NCI-H1436 (cell line): ENCODE measurements at regions not wholly inside any gene's neighbourhood (a gene's known extent, or its start where the extent isn't known, plus 50 kb on each side); places are given as distances from the start of the nearest gene placed in this dataset.

Experiments
- DNase-seq: peaks from one replicate; lab custom pipeline; 2025; lab: John Stamatoyannopoulos, UW

DNA sequence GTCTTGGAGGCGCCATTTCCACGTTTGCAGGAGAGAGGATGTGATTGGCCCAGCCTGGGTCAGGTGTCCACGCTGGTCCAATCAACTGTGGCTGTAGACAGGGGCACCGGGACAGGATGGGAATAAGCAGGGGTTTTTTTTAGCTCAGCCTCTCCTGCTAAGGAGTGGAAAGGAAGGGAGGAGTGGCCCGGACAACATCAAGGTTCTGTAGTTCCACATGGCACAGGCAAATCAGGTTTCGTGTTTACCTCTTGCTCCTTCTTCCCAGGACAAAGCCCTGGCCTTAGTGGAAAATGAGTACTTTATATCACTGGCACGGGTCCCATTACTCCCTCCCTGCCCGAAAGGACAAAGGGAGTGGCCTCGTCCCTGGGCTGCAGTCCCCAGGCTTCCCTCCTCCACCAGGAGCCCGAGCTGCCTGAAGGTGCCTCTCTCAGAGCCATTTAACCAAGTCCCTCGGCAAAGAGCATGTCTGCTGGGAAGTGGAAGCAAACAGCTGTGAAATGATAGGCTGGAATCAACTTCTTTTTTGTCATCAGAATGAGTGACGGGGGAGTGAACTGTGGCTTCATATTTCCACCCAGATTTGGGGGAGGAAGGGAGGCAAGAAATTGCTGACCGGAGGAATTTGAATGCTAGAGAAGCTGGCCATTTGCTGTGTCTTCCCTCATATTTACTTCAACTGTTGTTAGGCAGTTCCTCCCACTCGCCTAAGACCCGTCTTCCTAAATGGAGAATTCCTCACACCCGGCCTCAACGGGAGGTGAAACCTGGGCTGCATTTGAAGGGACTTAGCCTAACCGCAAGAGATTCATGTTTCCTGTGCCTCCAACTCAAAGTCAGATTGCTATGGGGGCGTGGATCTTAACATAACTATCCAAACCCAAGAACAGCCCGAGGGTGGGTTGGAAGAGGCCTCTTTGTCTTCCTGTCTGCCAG is 84.9 kb upstream of the SLC44A3 start:
- DNase-seq: no peak

DNA sequence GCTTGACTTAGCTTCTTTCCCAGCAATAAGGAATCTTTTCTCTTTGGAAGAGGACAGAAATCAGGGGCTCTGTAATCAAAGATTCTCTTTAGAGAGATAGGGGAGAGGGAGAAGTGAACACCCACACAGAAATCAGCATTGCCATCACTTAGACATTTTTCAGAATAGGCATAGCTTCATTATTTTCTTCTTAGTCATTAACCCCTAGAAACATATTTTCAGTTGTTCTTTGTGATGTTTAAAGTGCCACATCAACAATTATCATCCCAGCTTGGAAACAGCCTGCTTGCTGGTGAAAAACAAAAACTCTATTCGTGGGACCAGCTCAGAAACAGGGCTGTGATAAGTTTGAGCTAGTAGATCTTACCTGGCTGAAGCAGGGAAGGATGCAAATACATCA is 88.3 kb upstream of the SLC44A3 start:
- no peak for DNase-seq

DNA sequence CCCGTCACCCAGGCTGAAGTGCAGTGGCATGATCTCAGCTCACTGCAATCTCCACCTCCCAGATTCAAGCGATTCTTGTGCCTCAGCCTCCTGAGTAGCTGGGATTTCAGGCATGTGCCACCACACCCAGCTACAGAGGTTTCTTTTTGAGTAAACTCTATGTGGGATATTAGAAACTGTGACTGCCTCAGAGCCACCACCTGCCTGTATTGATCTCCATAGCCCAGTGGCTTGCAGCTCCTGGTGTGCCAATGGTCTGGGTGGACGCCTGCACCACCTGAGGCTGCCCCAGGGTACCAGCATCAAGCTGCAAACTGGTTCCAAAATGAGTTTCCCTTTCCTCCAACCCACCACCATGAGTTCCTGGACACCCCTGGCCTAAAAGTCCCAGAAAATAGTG is 89.7 kb upstream of the SLC44A3 start:
- DNase-seq: no peak

DNA sequence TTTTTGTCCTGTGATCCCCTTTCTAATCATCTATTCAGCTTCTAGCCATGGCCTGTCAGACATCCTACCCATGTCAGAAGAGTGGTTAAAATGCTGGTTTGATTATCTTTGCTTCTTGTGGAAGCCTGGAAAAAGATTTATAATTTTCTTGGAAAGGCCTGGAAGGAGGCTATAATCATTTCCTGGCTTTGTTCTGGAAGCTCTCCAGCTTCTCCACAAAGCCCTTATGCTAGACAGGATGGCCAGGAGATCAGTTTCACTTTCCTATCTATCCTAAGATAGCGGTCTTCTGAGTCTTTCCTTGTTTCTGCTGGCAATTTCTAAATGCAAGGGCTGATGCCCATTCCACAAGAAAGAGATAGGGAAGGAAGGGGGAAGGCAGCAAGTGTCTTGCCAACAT is 90.9 kb upstream of the SLC44A3 start:
- DNase-seq: no peak

DNA sequence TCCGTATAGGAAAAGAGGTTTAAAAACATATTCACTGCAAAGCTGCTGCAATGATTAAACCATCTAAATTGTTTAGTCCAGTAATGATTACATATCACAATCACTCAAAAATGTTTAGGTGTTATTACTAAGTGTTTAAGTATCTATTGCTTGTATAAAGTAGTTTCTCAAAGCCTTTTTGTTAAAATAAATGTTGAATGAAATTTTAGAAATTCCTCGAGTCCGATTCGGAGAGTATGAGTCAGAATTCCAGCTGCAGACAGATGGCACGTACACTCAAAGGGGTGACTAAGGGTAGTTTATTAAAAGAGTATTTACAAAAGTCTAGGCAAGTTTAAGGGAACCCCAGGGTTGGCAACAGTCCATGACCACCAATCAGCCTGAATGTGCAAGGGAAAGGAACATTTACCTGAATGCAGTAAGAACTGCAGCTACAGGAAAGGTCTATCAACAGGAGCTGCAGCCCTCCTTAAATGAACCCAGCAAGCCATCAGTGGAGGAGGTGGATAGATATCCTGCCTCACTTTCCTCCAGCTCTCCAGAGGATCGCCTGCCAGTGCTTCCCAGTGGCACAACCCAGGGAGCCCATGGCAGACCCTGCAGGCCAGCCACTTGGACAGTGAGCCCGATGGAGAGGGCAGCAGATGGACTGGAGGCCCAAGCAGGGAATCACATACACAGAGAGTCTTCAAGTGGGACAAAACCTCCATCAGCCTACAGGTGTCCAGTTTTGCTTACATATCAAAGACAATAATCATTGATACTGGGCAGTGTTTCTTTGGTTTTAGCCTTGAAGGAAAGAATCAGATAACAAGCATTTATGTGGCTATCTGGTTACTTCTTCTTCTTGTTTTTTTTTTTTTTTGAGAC is 92.1 kb upstream of the SLC44A3 start:
- DNase-seq: no peak

DNA sequence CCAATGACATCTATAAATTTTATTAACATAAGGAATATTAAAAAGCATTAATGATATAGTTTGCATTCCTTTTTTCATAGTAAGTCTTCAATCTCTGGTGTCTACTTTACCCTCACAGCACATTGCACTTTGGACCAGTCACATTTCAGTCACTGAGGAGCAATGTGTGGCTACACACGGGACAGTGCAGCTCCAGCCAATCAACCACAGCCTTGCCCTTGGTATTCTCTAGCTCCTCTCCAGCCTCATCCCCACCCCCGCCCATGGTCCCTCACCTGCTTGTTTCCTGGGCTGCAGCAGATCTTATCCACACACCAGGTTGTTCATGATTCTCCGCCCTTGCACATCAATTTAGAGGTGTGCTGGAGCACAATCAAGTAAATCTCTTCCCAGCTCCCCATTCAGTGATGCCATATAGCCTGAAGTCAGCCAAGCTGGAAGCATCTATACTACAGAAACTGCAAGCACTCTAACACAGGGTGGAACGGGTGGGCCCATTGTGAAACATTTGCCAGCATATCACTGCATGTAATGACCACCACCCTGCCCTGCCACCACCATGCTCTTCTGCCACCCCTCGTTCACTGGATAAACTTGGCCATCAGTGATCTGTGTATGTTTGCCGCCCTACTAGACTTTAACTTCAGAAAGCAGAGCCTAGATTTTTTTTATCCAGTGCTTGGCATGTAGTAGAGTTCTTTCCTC is 93.0 kb upstream of the SLC44A3 start:
- no peak for DNase-seq

DNA sequence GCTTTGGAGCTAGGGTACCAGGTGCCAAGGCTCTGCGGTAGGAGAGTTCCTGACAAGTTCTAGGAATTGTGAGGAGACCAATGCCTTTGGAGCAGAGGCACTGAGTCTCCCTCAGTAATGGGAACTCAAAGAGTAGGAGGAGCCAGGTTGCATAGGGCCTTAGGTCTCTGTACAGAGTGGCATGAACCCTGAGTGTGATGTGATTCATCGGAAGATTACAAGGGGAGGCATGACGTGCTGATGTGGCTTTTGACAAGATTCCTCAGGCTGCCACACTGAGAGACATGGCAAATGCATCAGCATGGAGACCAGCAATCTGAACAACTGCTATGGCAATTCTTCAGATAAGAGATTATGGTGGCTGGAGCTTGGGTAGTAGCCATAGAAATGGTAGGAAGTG is 94.6 kb upstream of the SLC44A3 start:
- no peak for DNase-seq

DNA sequence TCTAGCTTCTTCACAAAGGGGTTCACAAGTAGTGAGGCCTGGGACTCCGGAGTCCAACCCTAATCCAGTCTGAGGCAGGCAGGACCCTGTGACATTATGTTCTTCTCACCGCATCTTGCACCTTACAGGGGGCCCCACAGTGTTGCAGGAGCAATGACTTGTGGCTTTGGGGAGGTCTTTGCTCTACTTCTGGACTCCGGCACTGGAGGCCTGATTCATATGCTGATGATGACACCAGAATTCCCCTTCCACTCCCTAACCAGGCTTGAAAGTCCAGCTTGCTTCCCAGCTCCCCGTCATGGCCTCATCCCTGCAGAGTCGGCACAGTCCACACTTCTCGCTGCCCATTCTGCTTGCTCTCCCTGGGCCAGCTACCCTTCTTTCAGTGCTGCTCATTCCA is 96.3 kb upstream of the SLC44A3 start:
- no peak for DNase-seq

DNA sequence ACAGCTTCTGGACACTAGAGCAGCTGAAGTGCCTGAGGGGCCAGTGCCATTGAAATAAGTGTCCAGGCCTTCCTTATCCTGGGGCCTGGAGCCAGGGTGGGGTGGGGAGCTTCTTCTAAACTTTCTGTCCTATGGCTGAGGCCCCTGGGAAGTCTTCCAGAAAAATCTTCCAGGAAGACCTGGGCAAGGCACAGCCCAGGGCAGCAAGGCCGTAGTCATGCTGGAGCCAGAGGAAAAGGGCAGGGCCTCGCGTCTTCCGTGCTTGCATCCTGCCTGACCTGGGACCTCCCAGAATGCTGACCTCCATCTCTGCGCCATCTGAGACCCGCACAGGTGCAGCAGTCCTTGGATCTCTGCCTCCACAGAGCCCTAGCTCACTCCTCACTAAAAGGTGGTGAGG is 96.7 kb upstream of the SLC44A3 start:
- DNase-seq: no peak

DNA sequence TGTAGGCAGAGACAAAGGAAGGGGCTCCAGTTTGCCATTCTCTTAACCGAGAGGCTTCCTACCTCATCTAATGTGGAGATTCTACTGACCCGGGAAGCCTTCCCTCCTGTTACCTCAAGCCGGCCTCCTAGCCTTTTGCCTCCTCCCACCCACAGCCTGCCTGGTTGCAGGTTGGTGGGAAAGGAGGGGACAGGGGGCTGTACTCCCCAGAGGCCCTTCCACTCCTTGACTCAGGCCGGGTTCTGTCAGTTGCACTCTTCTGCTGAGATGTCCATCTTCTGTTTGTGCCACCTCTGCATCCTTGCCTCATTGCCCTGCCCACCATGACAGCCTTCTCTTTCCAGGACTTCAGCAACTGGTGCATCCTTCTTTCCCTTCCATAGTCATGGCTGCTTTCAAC is 98.0 kb upstream of the SLC44A3 start:
- no peak for DNase-seq

DNA sequence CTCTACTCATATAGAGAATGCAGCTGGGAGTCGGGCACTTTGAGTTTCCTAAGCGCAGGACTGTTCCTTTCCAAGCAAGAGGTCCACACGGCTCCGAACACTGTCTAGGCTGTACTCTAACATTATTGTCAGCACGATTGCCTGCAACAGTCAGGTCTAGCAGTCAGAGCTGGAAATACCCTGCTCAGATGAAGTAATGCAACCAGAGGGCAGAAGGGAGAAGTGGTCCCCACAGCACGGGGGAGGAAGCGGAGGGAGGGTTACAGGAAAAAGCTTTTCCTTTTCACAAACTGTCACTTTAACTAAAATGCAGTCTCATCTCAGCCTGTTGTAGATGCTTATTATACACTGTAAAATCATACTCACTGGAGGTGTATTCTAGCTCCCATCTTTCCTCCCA is 98.9 kb upstream of the SLC44A3 start:
- DNase-seq: no peak

DNA sequence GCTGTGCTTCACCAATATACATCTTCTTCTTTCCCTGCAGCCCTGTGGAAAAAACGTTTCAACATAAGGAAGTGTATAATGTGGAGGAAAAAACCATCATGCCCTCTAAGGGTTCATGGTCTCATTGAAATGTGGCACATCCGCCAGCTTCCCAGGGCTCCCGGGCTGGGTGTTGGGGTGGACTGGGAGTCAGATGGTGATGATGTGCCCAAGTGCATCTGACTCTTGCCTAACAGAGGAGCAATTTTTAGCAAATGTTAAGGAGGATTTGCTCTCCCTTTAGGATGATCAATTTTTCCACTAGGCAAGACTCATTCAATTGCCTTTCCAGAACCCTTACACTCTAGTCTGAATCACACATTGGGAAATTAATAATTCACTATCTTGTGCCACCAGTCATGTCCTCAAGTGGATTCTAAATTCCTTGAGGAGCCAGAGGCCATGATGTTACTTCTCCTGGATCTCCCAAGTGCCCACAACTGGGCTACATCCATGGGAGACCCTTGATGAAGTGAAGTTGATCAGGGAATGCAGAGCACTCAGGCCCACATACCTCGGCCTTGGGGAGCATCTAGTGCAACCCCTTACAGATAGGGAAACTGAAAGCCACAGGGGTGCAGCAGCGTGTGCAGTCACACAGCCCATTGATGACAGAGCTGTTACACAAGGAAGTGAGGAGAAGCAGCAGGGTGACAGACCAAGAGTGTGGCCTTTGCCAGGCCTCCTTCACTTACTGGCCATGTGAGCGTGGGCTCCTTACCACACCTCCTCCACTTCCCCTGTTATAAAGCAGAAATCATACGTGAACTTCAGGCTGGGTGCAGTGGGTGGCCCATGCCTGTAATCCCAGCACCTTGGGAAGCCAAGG is 100.0 kb upstream of the SLC44A3 start:
- DNase-seq: no peak

DNA sequence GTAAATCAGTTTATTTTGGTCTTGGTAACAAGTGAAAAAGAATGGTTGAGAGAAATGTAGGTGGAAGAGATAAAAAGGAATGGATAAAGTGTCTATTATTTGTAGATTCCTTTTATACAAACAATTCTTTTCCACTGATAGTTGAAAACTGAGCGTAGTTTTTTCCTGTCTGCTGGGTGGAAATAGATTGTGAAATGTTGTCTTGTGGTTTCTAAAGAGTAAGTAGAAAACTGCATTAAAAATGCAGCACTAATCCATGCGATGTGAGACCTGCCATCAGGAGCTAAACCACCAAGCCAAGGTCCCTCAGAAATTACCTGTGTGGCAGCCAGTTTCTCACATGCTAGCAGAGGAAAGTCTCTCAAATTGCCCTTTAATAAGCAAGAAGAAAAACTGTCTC is 103.2 kb upstream of the SLC44A3 start:
- no peak for DNase-seq

DNA sequence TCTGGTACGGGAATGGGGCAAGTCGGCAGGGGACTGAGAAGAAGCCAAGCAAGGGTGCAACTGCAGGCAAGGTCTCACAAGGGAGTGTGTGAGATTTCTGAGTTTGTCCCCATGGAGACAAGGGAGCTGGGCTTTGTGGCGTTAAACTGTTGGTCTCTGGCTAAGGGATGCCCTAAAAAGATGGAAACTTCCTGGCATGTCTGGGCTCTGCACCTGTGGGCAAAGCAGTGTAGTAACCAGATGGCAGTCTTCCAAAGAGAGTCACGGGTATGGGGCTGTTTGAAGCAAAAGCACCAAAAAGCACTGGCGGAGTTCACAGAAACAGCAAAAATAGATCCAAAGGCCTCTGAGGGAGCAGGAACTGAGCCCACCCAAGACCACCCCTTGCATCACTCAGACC is 104.8 kb upstream of the SLC44A3 start:
- DNase-seq: no peak

DNA sequence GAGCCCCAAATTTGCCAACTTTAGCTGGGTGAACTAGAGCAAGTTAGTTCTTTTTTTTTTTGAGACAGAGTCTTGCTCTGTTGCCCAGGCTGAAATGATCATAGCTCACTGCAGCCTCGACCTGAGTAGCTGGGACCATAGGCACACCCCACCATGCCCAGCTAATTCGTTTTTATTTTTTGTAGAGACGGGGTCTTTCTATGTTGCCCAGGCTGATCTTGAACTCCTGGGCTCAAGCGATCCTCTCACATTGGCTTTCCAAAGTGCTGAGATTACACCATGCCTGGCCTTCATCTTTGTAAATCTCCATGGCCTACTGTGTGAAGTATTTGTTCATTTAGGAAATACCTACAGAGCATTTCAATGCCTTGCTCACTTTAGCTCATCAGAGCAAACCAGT is 105.6 kb upstream of the SLC44A3 start:
- DNase-seq: no peak

DNA sequence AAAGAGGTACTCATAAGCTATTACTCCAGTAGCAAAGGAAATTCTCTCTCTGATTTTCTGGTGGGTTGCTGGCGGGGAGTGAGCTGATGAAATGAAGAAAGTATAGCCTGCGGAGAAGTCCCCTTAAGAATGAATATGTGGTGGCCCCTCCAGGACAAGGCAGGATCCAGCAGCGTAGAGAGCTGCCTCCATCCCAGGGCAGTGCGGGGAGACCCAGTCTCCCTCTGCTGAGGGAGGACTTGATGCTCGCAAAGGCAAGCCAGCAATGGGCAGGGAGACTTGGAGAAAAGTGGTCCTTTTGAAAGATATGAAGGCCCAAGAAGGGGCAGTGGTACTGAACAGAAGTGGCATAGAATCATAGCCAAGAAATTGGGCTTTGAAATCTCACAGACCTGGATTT is 106.0 kb upstream of the SLC44A3 start:
- DNase-seq: no peak

DNA sequence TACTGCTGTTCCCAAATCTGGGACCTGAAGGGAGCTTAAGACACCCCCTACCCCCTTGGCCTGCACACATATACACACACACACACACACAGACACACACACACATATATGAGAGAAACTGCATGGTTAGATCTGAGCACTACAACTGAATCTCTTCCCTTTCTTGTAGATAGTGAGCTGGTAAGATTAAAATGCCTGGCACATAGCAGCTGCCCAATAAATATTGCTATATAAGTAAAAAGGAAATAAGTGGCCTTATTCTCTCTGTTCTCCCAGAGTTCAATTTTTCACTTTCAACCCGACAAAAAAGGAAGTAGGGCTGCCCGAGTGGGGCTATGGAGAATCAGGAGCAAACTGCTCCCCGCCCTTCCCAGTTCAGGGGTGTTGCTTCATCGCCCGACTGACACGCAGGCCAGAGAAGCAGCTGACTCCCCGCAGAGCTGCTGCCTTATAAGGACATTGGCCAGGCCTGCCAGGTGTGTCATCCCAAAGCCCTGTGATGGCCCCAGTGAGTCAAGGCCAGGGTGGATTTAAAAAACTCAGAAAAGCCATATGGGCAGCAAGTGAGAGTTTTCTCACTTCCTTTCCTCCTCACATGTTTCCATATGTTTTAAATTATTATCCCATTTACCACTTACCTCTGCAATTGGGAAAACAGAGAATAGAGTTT is 106.5 kb upstream of the SLC44A3 start:
- no peak for DNase-seq

DNA sequence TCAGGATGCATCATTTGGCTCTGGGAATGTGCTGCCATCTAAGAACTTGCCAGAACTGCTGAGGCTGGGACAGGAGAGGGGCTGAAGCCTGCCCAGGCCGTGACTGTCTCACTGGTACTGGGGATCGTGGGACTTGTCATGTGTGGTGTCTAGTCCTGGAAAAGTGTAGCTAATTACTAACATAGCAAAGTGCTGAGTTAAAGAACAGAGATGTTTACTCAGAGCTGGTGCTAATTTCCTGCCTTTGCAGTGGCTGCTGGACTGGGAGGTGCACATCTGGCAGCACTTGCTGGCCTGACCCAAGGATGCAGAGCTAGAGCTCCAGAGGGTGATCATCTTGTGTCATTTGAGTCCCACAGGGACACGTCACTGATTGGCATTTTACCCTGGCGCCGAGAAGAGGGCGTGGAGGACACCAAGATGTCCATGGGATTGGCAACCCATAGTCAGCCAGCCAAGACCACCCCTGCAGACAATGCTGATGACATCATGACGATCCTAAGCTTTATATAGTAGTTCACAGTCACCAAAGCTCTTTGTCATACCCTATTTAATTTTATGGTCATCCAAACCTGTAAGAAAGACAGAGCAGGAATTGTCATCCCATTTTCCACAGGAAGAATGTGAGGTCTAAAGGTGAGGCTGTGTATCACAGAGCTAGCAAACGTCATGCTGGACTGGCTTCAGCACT is 110.1 kb upstream of the SLC44A3 start:
- no peak for DNase-seq

DNA sequence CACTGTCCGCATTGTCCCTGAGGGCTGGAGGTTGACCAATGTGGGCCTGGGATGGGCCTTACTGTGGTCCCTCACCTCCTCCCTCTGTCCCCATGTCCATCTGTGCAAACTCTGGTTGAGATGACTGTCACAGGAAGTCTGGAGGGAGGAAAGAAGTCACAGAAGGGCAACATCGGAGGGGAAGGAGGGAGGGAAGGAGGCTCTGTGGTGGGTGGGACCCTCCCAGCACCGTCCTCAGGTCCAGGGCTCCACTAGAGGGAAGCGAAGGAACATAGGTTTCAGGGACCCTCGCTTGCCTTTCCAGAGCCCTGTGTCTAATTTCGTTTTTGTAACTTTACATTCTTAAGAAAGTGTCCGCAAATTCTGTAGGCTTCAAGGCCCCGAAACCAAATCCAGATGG is 111.3 kb upstream of the SLC44A3 start:
- no peak for DNase-seq

DNA sequence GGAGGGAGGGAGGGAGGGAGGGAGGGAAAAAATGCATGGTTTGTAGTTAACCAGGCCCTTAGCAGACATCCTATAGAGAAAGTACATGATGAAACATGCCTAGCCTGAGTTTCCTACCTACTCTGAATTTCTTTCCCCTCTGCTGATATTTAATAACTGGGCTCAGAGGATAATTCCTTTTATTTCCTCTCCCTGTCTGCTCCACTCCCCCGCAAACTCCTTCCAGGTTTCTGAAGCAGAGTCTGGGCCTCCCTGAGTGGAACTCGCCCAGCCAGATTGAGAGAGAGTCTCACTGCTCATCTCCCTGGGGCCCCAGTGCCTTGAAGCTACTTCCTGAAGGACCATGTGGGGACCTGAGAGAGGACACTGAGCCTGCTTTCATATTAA is 111.9 kb upstream of the SLC44A3 start:
- DNase-seq: no peak
